ENCODE measurements at regions not wholly inside any gene's neighbourhood (a gene's known extent, or its start where the extent isn't known, plus 50 kb on each side); places are given as distances from the start of the nearest gene placed in this dataset.

DNA sequence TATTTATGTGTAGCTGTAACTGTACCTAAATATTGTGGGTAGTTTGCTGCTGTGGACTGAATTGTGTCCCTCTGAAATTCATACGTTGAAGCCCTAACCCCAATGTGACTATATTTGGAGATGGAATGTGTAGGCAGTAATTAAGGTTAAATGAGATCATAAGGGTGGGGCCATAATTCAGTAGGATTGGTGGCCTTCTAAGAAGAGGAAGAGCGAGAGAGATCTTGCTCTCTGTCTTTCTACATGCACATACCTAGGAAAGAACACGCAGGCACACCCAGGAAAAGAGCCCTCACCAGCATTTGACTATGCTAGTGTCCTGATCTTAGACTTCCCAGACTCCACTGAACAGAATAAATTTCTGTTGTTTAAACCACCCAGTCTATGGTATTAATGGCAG, 67.6 kb upstream of the CFAP20DC start:
- no peaks in the 10 kb centered on the region for H3K9me3 ChIP-seq (ENCODE audit: control insufficient read depth, low read length)
- H3K4me1 ChIP-seq (ENCODE audit: control insufficient read depth, insufficient read depth, low read length, poor library complexity, severe bottlenecking): no peaks in the 10 kb centered on the region
- no peaks in the 10 kb centered on the region for H3K27me3 ChIP-seq (replicated peaks; ENCODE audit: control insufficient read depth, insufficient read depth, low read length, poor library complexity, severe bottlenecking)
- DNase-seq: no peak
- no peak overlapping the region for H3K27ac ChIP-seq (ENCODE audit: insufficient read depth, low read length, poor library complexity, severe bottlenecking)
- H3K4me3 ChIP-seq (ENCODE audit: insufficient read depth, low read depth, low read length, poor library complexity, severe bottlenecking): no peak overlapping the region
- no peaks in the 10 kb centered on the region for H3K36me3 ChIP-seq (ENCODE audit: control insufficient read depth, insufficient read depth, low read length)

DNA sequence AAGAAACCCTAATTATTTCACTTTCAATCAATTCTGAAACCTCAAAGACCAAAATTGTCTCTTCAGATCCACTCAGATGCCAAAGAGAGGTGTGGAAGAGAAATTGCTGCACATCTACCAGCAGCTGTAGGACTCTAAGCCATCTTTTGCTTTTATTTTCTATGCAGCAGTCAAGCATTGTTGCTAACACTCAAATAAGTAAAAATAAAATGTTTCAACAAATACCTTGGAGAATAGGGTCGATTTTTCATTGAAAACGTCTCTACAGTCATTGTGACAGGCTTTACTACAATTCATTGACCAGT, 66.4 kb upstream of the CFAP20DC start:
- H3K27ac ChIP-seq (ENCODE audit: insufficient read depth, low read length, poor library complexity, severe bottlenecking): no peak overlapping the region
- H3K27me3 ChIP-seq (replicated peaks; ENCODE audit: control insufficient read depth, insufficient read depth, low read length, poor library complexity, severe bottlenecking): no peaks in the 10 kb centered on the region
- H3K4me3 ChIP-seq (ENCODE audit: insufficient read depth, low read depth, low read length, poor library complexity, severe bottlenecking): no peak overlapping the region
- no peaks in the 10 kb centered on the region for H3K9me3 ChIP-seq (ENCODE audit: control insufficient read depth, low read length)
- H3K36me3 ChIP-seq (ENCODE audit: control insufficient read depth, insufficient read depth, low read length): no peaks in the 10 kb centered on the region
- DNase-seq: no peak
- no peaks in the 10 kb centered on the region for H3K4me1 ChIP-seq (ENCODE audit: control insufficient read depth, insufficient read depth, low read length, poor library complexity, severe bottlenecking)

DNA sequence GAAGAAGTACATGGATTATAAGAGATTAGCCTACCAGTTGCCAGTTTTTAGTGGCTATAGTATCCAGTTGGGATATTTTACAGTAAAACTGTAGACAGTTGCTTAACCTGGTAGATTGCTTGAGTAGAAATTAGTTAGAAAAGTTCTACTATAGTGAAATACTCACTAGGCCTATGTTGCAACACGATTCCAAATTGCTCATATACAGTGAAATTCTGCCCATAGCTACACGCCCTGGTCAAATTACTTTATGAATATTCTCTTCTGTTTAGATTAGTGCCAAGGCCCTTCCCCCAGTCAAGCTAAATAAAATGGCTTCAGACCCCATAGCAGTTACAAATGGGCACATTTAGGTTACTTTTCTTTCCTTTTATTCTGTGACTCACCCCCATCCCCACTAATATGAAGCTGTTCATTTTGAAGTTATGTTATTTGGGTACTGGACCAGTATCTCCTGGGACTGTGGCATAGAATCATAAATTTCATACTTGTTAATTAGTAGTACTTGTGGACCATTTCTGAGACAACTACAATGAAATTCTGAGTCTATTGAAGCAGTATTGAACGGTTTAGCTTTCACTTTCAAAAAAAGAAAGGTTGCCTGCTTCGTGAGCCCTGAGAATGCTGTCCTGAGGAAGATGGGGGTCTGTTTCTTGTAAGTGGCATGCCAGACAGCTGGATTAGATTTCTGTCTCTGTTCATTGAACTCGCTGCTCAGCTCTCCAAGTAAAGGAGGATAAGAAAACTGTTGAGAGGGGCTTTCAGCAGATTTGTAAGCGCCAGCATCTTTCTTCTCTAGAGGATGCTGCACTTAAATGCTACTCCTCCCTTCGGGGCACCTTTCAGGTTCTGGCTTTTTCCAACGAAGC, 65.8 kb upstream of the CFAP20DC start:
- no peak overlapping the region for H3K4me3 ChIP-seq (ENCODE audit: insufficient read depth, low read depth, low read length, poor library complexity, severe bottlenecking)
- no peaks in the 10 kb centered on the region for H3K27me3 ChIP-seq (replicated peaks; ENCODE audit: control insufficient read depth, insufficient read depth, low read length, poor library complexity, severe bottlenecking)
- no peaks in the 10 kb centered on the region for H3K4me1 ChIP-seq (ENCODE audit: control insufficient read depth, insufficient read depth, low read length, poor library complexity, severe bottlenecking)
- H3K36me3 ChIP-seq (ENCODE audit: control insufficient read depth, insufficient read depth, low read length): no peaks in the 10 kb centered on the region
- H3K27ac ChIP-seq (ENCODE audit: insufficient read depth, low read length, poor library complexity, severe bottlenecking): no peak overlapping the region
- DNase-seq: no peak
- no peaks in the 10 kb centered on the region for H3K9me3 ChIP-seq (ENCODE audit: control insufficient read depth, low read length)

DNA sequence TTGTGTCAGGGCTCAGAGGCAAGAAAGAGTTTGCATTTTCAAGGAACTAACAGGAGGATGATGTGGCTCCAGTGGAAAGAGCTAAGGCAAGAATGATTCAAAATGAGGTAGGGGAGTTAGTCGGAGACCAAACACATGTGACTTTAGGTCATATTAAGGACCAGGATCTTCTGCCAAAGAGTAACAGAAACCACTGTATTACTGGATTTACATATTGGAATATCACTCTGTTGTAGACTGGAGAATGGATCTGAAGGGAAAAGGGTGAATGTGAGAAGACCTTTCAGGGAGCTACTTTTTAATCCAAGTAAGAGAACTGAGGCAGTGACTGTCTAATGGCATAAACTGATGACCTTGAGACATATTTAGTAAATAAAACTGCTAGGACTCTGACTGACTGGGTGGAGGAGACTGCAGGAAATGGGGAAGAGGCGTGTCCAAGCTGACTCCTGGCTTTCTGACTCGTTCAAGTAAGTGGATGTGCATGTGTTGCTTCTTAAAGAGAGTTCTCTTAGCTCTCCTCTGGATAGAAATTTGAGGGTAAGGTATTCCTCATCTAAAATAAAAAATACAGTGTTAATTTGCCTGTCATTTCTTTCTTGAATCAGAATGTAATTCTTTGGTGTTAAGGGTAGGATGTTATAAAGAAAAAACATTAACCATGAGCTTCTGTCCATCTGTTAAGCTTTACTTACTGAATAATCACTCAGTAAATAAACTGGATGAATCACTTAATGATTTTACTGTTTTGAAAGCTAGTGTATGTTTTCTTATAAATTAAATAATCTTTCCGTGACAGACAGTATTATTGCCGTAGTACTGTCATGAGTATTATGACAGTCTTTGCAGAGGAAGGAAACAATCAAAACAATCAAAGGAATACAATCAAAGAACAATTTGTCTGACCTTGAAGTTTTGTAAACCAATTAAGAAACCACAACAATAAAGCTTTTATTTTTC, 58.3 kb upstream of the CFAP20DC start:
- H3K4me1 ChIP-seq (ENCODE audit: control insufficient read depth, insufficient read depth, low read length, poor library complexity, severe bottlenecking): no peaks in the 10 kb centered on the region

DNA sequence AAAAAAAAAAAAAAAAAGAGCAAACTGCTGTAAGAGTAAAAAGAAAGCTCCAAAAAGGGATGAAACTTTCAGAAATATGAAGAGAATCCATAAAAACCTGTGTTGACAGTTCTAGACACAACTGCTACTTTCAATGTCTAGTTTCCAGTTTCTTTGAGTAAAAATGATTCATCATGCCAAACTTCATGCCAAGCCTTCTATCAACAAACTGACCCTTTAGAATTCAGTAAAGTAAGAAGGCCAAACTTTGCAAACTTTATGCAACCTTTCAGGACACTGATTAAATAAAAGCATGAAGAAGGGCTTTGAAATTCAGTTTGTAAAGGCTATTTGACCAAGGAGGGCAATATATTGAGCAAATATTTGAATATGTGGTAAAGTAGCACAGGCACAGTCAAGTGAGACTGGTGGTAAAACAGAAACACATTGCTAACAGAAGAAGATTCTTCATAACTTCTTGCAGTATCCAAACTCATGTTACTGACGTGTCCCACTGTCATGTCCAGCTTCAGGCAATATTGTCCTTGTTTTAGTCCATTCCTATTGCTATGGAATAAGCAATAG, 56.3 kb upstream of the CFAP20DC start:
- H3K27ac ChIP-seq (ENCODE audit: insufficient read depth, low read length, poor library complexity, severe bottlenecking): no peak overlapping the region
- no peaks in the 10 kb centered on the region for H3K9me3 ChIP-seq (ENCODE audit: control insufficient read depth, low read length)
- no peak overlapping the region for H3K4me3 ChIP-seq (ENCODE audit: insufficient read depth, low read depth, low read length, poor library complexity, severe bottlenecking)
- DNase-seq: no peak
- no peaks in the 10 kb centered on the region for H3K36me3 ChIP-seq (ENCODE audit: control insufficient read depth, insufficient read depth, low read length)
- H3K4me1 ChIP-seq (ENCODE audit: control insufficient read depth, insufficient read depth, low read length, poor library complexity, severe bottlenecking): no peaks in the 10 kb centered on the region
- peaks cover 2% of the 10 kb centered on the region for H3K27me3 ChIP-seq (replicated peaks; ENCODE audit: control insufficient read depth, insufficient read depth, low read length, poor library complexity, severe bottlenecking)

More for the DNA sequence above, 58.3 kb upstream of the CFAP20DC start:
- no peak for DNase-seq
- Histone ChIP-seq H3K36me3 (ENCODE audit: control insufficient read depth, insufficient read depth, low read length) (no peaks in the 10 kb centered on the region), H3K27ac (ENCODE audit: insufficient read depth, low read length, poor library complexity, severe bottlenecking) (no peak overlapping the region), H3K9me3 (ENCODE audit: control insufficient read depth, low read length) (no peaks in the 10 kb centered on the region), H3K4me3 (ENCODE audit: insufficient read depth, low read depth, low read length, poor library complexity, severe bottlenecking) (no peak overlapping the region), H3K27me3 (replicated peaks; ENCODE audit: control insufficient read depth, insufficient read depth, low read length, poor library complexity, severe bottlenecking) (no peaks in the 10 kb centered on the region)

DNA sequence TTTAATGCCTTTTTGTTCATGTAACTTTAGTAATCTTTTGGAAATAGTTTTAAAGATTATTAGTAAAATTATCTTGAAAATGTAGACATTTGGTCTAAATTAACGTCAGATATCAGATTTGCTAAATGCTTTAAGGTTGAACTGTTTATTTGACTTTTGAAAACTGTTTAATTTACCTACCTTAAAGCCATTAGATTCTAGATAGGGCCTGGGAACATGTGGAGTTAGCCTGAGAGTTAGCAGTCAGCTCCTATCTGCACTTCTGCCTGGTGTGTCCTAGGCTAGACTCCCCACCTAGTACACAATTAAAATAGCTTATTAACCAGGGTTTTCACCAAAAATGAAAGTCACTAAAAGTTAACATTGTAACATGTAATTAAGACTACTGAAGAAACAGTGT, 53.7 kb upstream of the CFAP20DC start:
- no peaks in the 10 kb centered on the region for H3K4me1 ChIP-seq (ENCODE audit: control insufficient read depth, insufficient read depth, low read length, poor library complexity, severe bottlenecking)
- DNase-seq: no peak
- H3K36me3 ChIP-seq (ENCODE audit: control insufficient read depth, insufficient read depth, low read length): no peaks in the 10 kb centered on the region
- no peak overlapping the region for H3K4me3 ChIP-seq (ENCODE audit: insufficient read depth, low read depth, low read length, poor library complexity, severe bottlenecking)
- peaks cover 2% of the 10 kb centered on the region for H3K27me3 ChIP-seq (replicated peaks; ENCODE audit: control insufficient read depth, insufficient read depth, low read length, poor library complexity, severe bottlenecking)
- no peak overlapping the region for H3K27ac ChIP-seq (ENCODE audit: insufficient read depth, low read length, poor library complexity, severe bottlenecking)
- no peaks in the 10 kb centered on the region for H3K9me3 ChIP-seq (ENCODE audit: control insufficient read depth, low read length)

DNA sequence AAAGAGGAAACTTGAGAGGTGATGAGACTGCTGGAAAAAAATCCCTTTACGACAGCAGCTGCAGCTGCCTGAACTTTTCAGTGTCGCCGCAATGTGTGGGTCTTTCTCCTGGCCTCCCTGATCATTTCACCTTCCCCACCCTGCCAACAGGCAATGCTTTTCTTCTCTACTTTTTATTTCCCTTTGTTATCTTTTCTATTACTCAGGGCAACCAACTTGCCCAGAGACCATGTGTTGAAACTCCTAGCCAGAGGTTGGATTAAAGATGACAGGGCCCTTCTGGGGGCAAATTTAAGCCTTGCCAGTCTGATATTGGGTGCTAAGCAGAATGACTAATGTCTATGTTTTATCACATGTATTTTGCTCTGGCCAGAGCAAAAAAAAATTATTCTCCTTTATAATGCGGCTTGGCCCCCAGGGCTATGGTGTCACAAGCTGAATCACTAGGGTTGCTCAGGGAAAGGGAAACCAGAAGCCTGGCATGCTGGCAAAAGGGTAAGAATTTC, 51.5 kb upstream of the CFAP20DC start:
- Histone ChIP-seq H3K9me3 (ENCODE audit: control insufficient read depth, low read length) (no peaks in the 10 kb centered on the region), H3K4me1 (ENCODE audit: control insufficient read depth, insufficient read depth, low read length, poor library complexity, severe bottlenecking) (no peaks in the 10 kb centered on the region), H3K36me3 (ENCODE audit: control insufficient read depth, insufficient read depth, low read length) (no peaks in the 10 kb centered on the region), H3K27me3 (replicated peaks; ENCODE audit: control insufficient read depth, insufficient read depth, low read length, poor library complexity, severe bottlenecking) (peaks cover 2% of the 10 kb centered on the region), H3K27ac (ENCODE audit: insufficient read depth, low read length, poor library complexity, severe bottlenecking) (no peak overlapping the region), H3K4me3 (ENCODE audit: insufficient read depth, low read depth, low read length, poor library complexity, severe bottlenecking) (no peak overlapping the region)
- no peak for DNase-seq
